ENCODE measurements at regions not wholly inside any gene's neighbourhood (a gene's known extent, or its start where the extent isn't known, plus 50 kb on each side); places are given as distances from the start of the nearest gene placed in this dataset.

DNA sequence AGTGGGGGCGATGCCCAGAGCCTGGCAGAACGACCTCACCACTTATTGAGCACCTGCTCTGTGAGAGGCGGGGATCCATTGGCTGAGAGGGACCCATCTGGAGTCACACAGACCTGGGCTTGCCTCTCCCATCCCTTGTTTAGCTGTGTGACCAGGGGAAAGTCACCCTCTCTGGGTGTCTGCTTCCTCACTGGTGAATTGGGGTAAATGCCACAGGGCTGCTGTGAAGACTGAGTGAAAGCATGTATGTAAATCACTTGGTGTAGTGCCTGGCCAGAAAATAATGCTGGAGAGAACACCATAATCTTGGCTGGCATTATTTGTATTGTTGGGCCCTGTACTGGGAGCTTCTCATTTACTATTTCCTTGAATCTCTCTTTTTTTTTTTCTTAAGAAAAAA is 83.4 kb upstream of the PRL start:
- TF ChIP-seq, protein P1, sequence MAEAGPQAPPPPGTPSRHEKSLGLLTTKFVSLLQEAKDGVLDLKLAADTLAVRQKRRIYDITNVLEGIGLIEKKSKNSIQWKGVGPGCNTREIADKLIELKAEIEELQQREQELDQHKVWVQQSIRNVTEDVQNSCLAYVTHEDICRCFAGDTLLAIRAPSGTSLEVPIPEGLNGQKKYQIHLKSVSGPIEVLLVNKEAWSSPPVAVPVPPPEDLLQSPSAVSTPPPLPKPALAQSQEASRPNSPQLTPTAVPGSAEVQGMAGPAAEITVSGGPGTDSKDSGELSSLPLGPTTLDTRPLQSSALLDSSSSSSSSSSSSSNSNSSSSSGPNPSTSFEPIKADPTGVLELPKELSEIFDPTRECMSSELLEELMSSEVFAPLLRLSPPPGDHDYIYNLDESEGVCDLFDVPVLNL (CRISPR knock-in tag; IDR thresholded peaks at IDR 0.05; ENCODE audit: borderline replicate concordance, low read depth): no peak
- TF ChIP-seq, protein P2, sequence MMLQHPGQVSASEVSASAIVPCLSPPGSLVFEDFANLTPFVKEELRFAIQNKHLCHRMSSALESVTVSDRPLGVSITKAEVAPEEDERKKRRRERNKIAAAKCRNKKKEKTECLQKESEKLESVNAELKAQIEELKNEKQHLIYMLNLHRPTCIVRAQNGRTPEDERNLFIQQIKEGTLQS (CRISPR knock-in tag; conservative IDR thresholded peaks at IDR 0.05): no peak
- no peak for TF ChIP-seq CREM (CRISPR knock-in tag; IDR thresholded peaks at IDR 0.05)
- TF ChIP-seq, protein P3, sequence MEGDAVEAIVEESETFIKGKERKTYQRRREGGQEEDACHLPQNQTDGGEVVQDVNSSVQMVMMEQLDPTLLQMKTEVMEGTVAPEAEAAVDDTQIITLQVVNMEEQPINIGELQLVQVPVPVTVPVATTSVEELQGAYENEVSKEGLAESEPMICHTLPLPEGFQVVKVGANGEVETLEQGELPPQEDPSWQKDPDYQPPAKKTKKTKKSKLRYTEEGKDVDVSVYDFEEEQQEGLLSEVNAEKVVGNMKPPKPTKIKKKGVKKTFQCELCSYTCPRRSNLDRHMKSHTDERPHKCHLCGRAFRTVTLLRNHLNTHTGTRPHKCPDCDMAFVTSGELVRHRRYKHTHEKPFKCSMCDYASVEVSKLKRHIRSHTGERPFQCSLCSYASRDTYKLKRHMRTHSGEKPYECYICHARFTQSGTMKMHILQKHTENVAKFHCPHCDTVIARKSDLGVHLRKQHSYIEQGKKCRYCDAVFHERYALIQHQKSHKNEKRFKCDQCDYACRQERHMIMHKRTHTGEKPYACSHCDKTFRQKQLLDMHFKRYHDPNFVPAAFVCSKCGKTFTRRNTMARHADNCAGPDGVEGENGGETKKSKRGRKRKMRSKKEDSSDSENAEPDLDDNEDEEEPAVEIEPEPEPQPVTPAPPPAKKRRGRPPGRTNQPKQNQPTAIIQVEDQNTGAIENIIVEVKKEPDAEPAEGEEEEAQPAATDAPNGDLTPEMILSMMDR (IDR thresholded peaks at IDR 0.05): no peak
- TF ChIP-seq, protein P4, sequence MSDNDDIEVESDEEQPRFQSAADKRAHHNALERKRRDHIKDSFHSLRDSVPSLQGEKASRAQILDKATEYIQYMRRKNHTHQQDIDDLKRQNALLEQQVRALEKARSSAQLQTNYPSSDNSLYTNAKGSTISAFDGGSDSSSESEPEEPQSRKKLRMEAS (CRISPR knock-in tag; IDR thresholded peaks at IDR 0.05): no peak
